Mesendoderm (in vitro differentiated cells): ENCODE measurements at regions not wholly inside any gene's neighbourhood (a gene's known extent, or its start where the extent isn't known, plus 50 kb on each side); places are given as distances from the start of the nearest gene placed in this dataset.

ENCODE experiments used
- DNase-seq: peaks from one replicate; pipeline ENCODE4 v3.0.0; 2013
- H2AK5ac ChIP-seq: 2 replicates; pipeline ENCODE4 v1.6.1; 2013; ENCODE audit warnings: low read length, inconsistent platforms
- H2BK120ac ChIP-seq: 2 replicates; pipeline ENCODE4 v1.6.1; 2013; ENCODE audit warnings: low read depth, mild to moderate bottlenecking, low read length, moderate library complexity, mixed read lengths
- H2BK15ac ChIP-seq: replicated peaks from 2 replicates; pipeline ENCODE4 v1.6.1; 2013; ENCODE audit warnings: low read depth, mild to moderate bottlenecking, moderate library complexity
- H2BK5ac ChIP-seq: 2 replicates; pipeline ENCODE4 v1.6.1; 2013; ENCODE audit warnings: low read length, inconsistent platforms
- H3K18ac ChIP-seq: 2 replicates; pipeline ENCODE4 v1.6.1; 2013; ENCODE audit warnings: mild to moderate bottlenecking, low read length, mixed read lengths
- H3K23ac ChIP-seq: one replicate; pipeline ENCODE4 v1.6.1; 2013; ENCODE audit warnings: low read length
- H3K27ac ChIP-seq: 2 replicates; pipeline ENCODE4 v1.5.1; 2013; ENCODE audit warnings: low read depth, mild to moderate bottlenecking, inconsistent platforms, low read length, moderate library complexity
- H3K27me3 ChIP-seq: 2 replicates; pipeline ENCODE4 v1.6.1; 2013; ENCODE audit warnings: low read length, control low read depth, mild to moderate bottlenecking, inconsistent platforms; ENCODE audit not compliant: insufficient read depth, poor library complexity
- H3K36me3 ChIP-seq: 2 replicates; pipeline ENCODE4 v1.6.1; 2013; ENCODE audit warnings: low read length, inconsistent platforms; ENCODE audit not compliant: control insufficient read depth, insufficient read depth
- H3K4ac ChIP-seq: one replicate; pipeline ENCODE4 v1.6.1; 2013; ENCODE audit warnings: low read depth, mild to moderate bottlenecking, low read length, moderate library complexity
- H3K4me1 ChIP-seq: 2 replicates; pipeline ENCODE4 v1.6.1; 2013; ENCODE audit warnings: low read depth, low read length, inconsistent platforms; ENCODE audit not compliant: control insufficient read depth
- H3K4me2 ChIP-seq: 2 replicates; pipeline ENCODE4 v1.6.1; 2013; ENCODE audit warnings: low read length
- H3K4me3 ChIP-seq: 2 replicates; pipeline ENCODE4 v1.5.1; 2013; ENCODE audit warnings: mild to moderate bottlenecking, low read length
- H3K56ac ChIP-seq: one replicate; pipeline ENCODE4 v1.6.1; 2013; ENCODE audit warnings: low read length
- H3K79me1 ChIP-seq: 2 replicates; pipeline ENCODE4 v1.6.1; 2013; ENCODE audit warnings: low read length, inconsistent platforms
- H3K79me2 ChIP-seq: 2 replicates; pipeline ENCODE4 v1.6.1; 2013; ENCODE audit warnings: mild to moderate bottlenecking, low read length; ENCODE audit not compliant: control insufficient read depth, insufficient read depth
- H3K9ac ChIP-seq: 2 replicates; pipeline ENCODE4 v1.6.1; 2013; ENCODE audit warnings: low read length, inconsistent platforms
- H4K5ac ChIP-seq: one replicate; pipeline ENCODE4 v1.6.1; 2013; ENCODE audit warnings: low read length
- H4K8ac ChIP-seq: one replicate; pipeline ENCODE4 v1.6.1; 2013; ENCODE audit warnings: low read depth, mild to moderate bottlenecking, control low read depth, low read length, moderate library complexity
- WGBS: extraction: QIAGEN DNeasy Blood & Tissue Kit; methylation state at CpG from one replicate; pipeline ENCODE4 v1.1.7; 2013; ENCODE audit warnings: low lambda C conversion rate, missing lambda C conversion rate; ENCODE audit not compliant: insufficient coverage; ENCODE audit errors: extremely low coverage; 5-methylcytosine and 5-hydroxymethylcytosine counted together

DNA sequence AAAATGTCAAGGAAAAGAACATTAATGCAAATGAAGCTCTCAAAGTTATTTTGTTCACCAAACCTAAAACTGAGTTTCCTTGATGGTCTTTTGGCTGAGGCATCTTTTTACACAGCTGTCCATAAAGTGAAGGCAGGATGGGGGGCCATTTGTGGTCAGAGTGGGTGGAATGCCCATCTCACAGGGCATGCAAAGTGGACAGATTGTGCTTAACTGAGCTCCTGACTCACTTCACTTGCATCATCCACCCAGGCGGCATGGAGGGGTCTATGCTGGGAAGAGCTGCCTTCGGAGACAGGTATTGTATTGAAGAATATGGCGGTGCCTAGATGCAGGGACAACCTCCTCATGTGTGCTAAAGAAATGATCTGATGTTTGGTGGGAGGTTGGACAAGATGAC lies 905.3 kb downstream of the KCNMA1 start:
- no peak overlapping the region for H3K18ac ChIP-seq
- H3K56ac ChIP-seq, result no peak overlapping the region
- DNase-seq, result no peak
- H3K79me1 ChIP-seq, result no peaks in the 10 kb centered on the region
- no peak overlapping the region for H3K4me2 ChIP-seq
- no peak overlapping the region for H3K23ac ChIP-seq
- no peak overlapping the region for H3K4me3 ChIP-seq
- no peak overlapping the region for H4K8ac ChIP-seq
- H4K5ac ChIP-seq, result no peak overlapping the region
- H3K9ac ChIP-seq, result no peak overlapping the region
- H3K36me3 ChIP-seq, result no peaks in the 10 kb centered on the region
- H2BK15ac ChIP-seq, result no peak overlapping the region
- no CpG with 5 or more reads among the region's 3 CpGs for WGBS
- H3K27ac ChIP-seq, result no peak overlapping the region
- no peak overlapping the region for H3K4ac ChIP-seq
- H2BK120ac ChIP-seq, result no peak overlapping the region
- no peak overlapping the region for H2BK5ac ChIP-seq
- H3K79me2 ChIP-seq, result no peaks in the 10 kb centered on the region
- H3K27me3 ChIP-seq, result no peaks in the 10 kb centered on the region
- H2AK5ac ChIP-seq, result no peak overlapping the region
- H3K4me1 ChIP-seq, result no peaks in the 10 kb centered on the region

DNA sequence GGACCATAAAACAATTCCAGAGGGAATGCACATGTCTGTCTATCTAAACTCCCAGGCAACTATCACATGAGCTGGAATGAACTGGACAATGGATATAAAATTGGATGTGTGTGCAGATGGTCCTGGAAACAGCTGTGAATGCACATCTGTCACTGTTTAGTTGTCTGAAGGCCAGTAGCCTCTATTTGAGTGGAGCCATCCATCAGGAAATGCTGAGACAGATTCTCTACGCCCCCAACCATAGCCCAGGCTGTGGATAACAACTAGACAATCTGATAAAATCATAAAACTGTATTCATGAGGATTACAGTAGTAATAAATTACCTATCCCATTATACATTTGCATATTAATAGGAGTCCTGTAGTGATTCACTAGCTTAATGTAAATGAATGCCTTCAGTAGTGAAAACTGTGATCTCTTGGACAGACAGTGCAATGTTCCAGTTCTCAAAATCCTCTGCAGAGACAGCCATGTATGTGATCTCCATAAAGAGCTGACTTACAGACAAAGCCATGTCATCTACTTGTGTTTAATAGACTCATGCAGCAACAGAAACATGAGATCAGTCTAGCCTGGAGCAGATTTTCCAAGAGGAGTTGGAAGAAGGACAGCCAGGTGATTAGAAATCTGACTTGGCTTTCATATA lies 907.6 kb downstream of the KCNMA1 start:
- no peak overlapping the region for H3K18ac ChIP-seq
- no peak overlapping the region for H3K4me2 ChIP-seq
- H3K9ac ChIP-seq, result no peak overlapping the region
- no peaks in the 10 kb centered on the region for H3K4me1 ChIP-seq
- H2BK5ac ChIP-seq, result no peak overlapping the region
- no peaks in the 10 kb centered on the region for H3K79me1 ChIP-seq
- H3K56ac ChIP-seq, result no peak overlapping the region
- no peak overlapping the region for H3K27ac ChIP-seq
- no peak overlapping the region for H2AK5ac ChIP-seq
- no CpG with 5 or more reads among the region's 1 CpG for WGBS
- H2BK15ac ChIP-seq, result no peak overlapping the region
- H3K23ac ChIP-seq, result no peak overlapping the region
- H4K5ac ChIP-seq, result no peak overlapping the region
- no peak overlapping the region for H3K4ac ChIP-seq
- no peak for DNase-seq
- H3K79me2 ChIP-seq, result no peaks in the 10 kb centered on the region
- no peak overlapping the region for H2BK120ac ChIP-seq
- no peak overlapping the region for H4K8ac ChIP-seq
- H3K27me3 ChIP-seq, result no peaks in the 10 kb centered on the region
- no peak overlapping the region for H3K4me3 ChIP-seq
- H3K36me3 ChIP-seq, result no peaks in the 10 kb centered on the region

DNA sequence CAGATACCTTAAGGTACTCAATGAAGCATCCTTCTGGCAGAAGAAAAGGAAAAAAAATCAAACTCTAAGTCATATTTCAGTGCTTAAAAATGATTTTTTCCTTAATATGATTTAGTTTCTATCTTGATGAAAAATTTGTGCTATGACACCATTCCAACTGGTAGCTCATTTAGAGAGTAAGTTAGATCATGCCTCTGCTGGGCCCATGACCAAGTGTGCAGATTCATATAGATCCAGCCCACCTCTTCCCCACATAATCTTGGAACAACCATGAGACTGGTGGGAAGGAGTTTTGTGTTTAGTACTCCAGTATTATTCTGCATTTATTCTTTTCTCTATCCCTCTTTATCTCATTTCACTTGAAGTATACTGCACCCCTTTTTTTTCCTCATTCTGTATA lies 908.3 kb downstream of the KCNMA1 start:
- no peak overlapping the region for H4K8ac ChIP-seq
- no peak overlapping the region for H2BK120ac ChIP-seq
- H3K4me3 ChIP-seq, result no peak overlapping the region
- H3K27ac ChIP-seq, result no peak overlapping the region
- no peaks in the 10 kb centered on the region for H3K79me2 ChIP-seq
- H3K4me2 ChIP-seq, result no peak overlapping the region
- no peak for DNase-seq
- H4K5ac ChIP-seq, result no peak overlapping the region
- H3K56ac ChIP-seq, result no peak overlapping the region
- no peak overlapping the region for H3K4ac ChIP-seq
- no peaks in the 10 kb centered on the region for H3K79me1 ChIP-seq
- H2AK5ac ChIP-seq, result no peak overlapping the region
- H3K9ac ChIP-seq, result no peak overlapping the region
- H3K4me1 ChIP-seq, result no peaks in the 10 kb centered on the region
- no peaks in the 10 kb centered on the region for H3K36me3 ChIP-seq
- H2BK5ac ChIP-seq, result no peak overlapping the region
- H3K27me3 ChIP-seq, result no peaks in the 10 kb centered on the region
- no peak overlapping the region for H3K23ac ChIP-seq
- no peak overlapping the region for H2BK15ac ChIP-seq
- H3K18ac ChIP-seq, result no peak overlapping the region

DNA sequence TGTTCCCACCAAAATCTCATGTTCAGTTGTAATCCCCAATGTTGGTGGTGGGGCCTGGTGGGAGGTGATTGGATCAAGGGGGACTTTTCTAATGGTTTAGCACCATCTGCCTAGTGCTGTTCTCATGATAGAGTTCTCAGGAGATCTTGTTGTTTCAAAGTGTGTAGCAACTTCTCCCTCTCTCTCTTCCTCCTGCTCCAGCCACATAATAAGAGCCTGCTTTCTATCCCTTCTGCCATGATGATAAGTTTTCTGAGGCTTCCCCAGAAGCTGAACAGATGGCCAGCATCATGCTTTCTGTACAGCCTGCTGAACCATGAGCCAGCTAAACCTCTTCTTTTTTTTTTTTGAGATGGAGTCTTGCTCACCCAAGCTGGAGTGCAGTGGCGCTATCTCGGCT lies 910.6 kb downstream of the KCNMA1 start:
- H4K8ac ChIP-seq, result no peak overlapping the region
- no peak overlapping the region for H2AK5ac ChIP-seq
- no peaks in the 10 kb centered on the region for H3K79me1 ChIP-seq
- H3K23ac ChIP-seq, result no peak overlapping the region
- H2BK120ac ChIP-seq, result no peak overlapping the region
- H4K5ac ChIP-seq, result no peak overlapping the region
- no peak overlapping the region for H3K27ac ChIP-seq
- no peak overlapping the region for H3K4me3 ChIP-seq
- H3K56ac ChIP-seq, result no peak overlapping the region
- no peak overlapping the region for H3K4ac ChIP-seq
- H3K27me3 ChIP-seq, result no peaks in the 10 kb centered on the region
- no peak overlapping the region for H3K18ac ChIP-seq
- H3K4me2 ChIP-seq, result no peak overlapping the region
- no peaks in the 10 kb centered on the region for H3K79me2 ChIP-seq
- H3K4me1 ChIP-seq, result peaks cover 4% of the 10 kb centered on the region
- no CpG with 5 or more reads among the region's 2 CpGs for WGBS
- peak; percentile 27 for DNase-seq
- no peak overlapping the region for H2BK5ac ChIP-seq
- no peak overlapping the region for H2BK15ac ChIP-seq
- H3K9ac ChIP-seq, result no peak overlapping the region
- no peaks in the 10 kb centered on the region for H3K36me3 ChIP-seq

DNA sequence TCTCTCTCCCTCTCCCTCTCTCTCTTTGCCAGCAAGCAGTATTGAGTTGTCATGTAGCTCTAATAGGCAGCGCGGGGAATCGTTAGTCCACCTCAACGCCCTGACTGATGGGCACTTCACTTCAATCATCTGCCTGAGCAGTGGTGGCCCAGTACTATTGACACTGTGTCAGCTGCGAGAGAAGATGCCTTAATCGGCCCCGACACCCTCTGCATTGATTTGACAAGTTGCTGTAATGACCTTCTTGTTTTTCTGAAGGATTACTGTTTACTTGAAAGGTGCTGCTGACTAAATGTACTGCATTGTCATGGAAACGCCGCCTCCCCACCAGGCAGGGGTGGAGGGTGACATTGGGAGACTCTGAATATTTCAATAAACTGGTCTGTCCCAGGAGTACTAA lies 913.8 kb downstream of the KCNMA1 start:
- H3K4me1 ChIP-seq, result peaks cover 4% of the 10 kb centered on the region
- no peak overlapping the region for H3K23ac ChIP-seq
- no peak overlapping the region for H3K4ac ChIP-seq
- H3K4me2 ChIP-seq, result no peak overlapping the region
- no peaks in the 10 kb centered on the region for H3K27me3 ChIP-seq
- no peaks in the 10 kb centered on the region for H3K79me2 ChIP-seq
- H3K27ac ChIP-seq, result no peak overlapping the region
- no peak overlapping the region for H2AK5ac ChIP-seq
- H2BK120ac ChIP-seq, result no peak overlapping the region
- H3K4me3 ChIP-seq, result no peak overlapping the region
- no peaks in the 10 kb centered on the region for H3K79me1 ChIP-seq
- no peak overlapping the region for H2BK15ac ChIP-seq
- H4K8ac ChIP-seq, result no peak overlapping the region
- H2BK5ac ChIP-seq, result no peak overlapping the region
- no peak overlapping the region for H3K9ac ChIP-seq
- peak; percentile 10 for DNase-seq
- no CpG with 5 or more reads among the region's 9 CpGs for WGBS
- no peak overlapping the region for H4K5ac ChIP-seq
- no peaks in the 10 kb centered on the region for H3K36me3 ChIP-seq
- no peak overlapping the region for H3K18ac ChIP-seq
- H3K56ac ChIP-seq, result no peak overlapping the region

DNA sequence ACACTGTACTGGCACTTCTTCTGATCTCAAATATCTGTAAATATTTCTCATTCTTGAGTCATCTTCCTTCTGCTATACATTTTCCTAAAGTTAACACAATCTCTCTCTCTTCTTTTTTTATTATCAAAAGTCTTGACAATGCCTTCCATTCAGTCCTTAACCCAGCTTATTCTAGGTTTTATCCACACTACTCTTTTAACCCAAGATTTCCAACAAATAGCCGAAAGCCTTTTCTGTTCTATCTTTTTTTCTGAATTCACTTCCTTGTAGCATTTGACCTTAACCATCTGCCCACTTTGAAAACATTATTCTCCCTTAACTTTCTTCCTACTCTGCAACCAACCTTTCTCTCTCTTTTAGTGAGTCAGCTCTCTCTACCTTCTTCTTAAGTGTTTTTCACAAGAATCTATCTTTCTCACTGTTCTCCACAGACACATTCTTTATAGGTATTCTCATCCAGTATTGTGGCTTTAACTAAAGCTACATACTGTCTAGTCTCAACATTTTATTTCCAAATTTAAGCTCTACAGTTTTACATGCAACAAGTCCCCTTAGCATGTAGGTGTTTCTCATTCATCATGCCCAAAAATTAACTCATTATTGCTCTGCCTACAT lies 915.6 kb downstream of the KCNMA1 start:
- no peaks in the 10 kb centered on the region for H3K79me1 ChIP-seq
- H3K4ac ChIP-seq, result no peak overlapping the region
- no peak overlapping the region for H3K56ac ChIP-seq
- H3K79me2 ChIP-seq, result no peaks in the 10 kb centered on the region
- H3K23ac ChIP-seq, result no peak overlapping the region
- no peaks in the 10 kb centered on the region for H3K27me3 ChIP-seq
- H3K4me3 ChIP-seq, result no peak overlapping the region
- no peak overlapping the region for H3K18ac ChIP-seq
- no peak overlapping the region for H3K27ac ChIP-seq
- peaks cover 4% of the 10 kb centered on the region for H3K4me1 ChIP-seq
- H2BK120ac ChIP-seq, result no peak overlapping the region
- no peak for DNase-seq
- WGBS, result no CpG with 5 or more reads among the region's 1 CpG
- no peak overlapping the region for H3K9ac ChIP-seq
- H4K5ac ChIP-seq, result no peak overlapping the region
- H4K8ac ChIP-seq, result no peak overlapping the region
- no peak overlapping the region for H3K4me2 ChIP-seq
- H2BK15ac ChIP-seq, result no peak overlapping the region
- no peaks in the 10 kb centered on the region for H3K36me3 ChIP-seq
- no peak overlapping the region for H2BK5ac ChIP-seq
- H2AK5ac ChIP-seq, result no peak overlapping the region
